Stimulated activated CD8-positive, alpha-beta memory T cell treated with anti-CD3 and anti-CD28 coated beads, Interleukin-7, amount 100 ng/mL, for 4 hours (primary cell): ENCODE measurements at regions not wholly inside any gene's neighbourhood (a gene's known extent, or its start where the extent isn't known, plus 50 kb on each side); places are given as distances from the start of the nearest gene placed in this dataset.

Experiments
- DNase-seq, 2 donors: peaks; one replicate each; pipeline ENCODE4 v3.0.0-alpha.2; 2020; ENCODE audit warnings: low read depth in 2 of 2

DNA sequence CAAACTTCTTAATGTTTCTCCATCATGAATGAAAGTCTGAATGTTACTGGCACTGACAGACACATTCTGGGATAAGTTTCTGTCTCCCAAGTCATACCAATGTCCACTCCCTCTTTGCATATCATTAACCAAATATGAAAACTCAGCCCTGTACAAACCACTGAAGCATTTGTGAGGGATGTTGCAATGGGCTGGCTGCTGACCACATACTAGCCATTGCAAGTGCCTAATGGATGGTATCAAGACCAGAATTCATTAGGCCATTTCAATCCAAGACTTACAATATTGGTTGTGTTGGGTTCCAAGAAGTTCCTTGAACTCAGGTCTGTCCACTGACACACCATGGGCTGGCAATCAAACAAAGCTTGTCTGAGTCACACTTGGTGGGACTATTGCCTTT lies 73.8 kb downstream of the CBLN2 start:
- DNase-seq, result no peak

DNA sequence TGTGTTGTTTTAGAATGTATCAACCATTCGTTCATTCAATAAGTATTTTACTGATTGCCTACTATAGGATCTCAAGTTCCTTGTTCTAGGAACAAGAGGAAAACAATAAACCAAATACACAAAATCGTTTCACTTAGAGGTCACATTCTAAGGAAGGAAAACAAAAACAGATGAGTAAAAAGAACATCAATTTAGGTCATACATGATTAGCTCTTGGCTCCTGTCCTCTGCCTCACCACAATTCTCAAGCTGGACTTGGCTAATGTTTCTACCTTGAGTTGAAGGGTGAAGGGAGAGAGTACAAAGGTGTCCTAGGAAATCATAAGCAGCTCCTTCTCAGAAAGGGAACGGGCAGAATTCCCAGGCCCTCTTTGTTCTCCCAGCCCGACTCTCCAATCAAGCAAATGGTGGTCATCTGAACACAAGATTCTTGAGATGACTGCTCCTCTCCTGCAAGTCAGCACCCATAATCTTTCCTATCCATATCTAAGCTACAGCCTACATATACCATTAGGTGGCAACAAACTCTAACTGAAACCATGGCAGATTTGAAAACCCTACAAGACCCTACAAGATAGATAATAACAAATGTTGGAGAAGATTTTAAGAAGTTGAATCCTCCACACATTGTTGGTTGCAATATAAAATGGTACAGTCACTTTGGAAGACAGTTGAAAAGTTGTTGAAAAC lies 76.0 kb downstream of the CBLN2 start:
- no peak for DNase-seq

DNA sequence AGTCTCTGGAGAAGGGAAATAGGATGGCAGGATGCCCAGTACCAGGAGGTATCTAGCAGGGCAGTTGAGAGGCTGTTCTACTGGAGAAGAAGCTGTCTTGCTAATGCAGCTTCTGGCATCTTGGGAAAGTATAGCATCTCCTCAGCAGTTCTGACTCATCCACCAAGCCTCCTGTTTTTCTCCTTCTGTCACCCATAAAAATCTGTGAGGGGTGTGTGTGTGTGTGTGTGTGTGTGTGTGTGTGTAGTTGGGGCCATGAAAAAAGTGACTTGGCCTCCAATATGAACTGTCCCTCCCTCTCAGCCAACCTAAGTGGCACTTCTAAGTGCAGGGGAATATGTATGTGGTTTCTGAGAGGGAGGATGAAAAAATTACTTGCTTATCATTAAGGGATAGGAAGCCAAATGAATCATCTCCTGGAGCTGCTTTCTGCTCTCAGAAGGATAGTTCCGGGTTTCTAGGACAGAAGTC lies 83.9 kb downstream of the CBLN2 start:
- no peak for DNase-seq

- no peak for DNase-seq
These were observed 85.9 kb downstream of the CBLN2 start for GRCh38 chr18:72458271-72458670.

DNA sequence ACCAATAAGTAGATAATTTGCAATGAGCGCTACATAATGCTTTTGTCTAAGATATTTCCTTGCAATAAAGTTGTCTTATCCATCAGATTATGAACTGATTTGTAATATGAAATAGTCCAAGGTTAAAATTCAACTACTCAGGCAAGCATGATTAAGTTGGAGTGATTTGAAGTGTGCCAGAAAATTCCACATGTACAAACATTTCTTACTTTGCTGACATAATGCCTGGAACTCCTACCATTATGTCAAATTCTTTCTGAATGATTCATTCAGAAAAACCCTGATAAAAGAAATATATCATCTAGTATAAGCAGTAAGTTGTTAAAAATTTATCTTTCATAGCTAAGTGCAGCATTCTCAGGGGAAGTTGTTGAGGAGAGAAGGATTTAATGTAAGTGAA lies 87.3 kb downstream of the CBLN2 start:
- no peak for DNase-seq

DNA sequence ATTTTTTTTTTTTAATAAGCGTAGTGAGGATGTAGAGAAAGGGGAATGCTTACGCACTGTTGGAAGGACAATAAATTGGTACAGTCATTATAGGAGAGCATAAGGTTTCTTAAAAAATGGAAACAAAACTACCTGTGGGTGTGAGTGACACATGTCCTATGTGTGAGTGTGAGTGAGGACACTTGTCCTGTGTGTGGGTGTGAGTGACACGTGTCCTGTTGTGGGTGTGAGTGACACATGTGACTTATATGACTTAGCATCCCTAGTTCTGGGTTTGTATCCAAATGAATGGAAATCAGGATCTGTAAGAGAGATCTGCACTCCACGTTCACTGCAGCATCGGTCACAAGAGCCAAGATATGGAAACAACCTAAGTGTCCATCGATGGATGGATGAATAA lies 91.8 kb downstream of the CBLN2 start:
- no peak for DNase-seq

GRCh38 chr18:72444798-72445155 lies 99.4 kb downstream of the CBLN2 start:
- DNase-seq, result no peak

DNA sequence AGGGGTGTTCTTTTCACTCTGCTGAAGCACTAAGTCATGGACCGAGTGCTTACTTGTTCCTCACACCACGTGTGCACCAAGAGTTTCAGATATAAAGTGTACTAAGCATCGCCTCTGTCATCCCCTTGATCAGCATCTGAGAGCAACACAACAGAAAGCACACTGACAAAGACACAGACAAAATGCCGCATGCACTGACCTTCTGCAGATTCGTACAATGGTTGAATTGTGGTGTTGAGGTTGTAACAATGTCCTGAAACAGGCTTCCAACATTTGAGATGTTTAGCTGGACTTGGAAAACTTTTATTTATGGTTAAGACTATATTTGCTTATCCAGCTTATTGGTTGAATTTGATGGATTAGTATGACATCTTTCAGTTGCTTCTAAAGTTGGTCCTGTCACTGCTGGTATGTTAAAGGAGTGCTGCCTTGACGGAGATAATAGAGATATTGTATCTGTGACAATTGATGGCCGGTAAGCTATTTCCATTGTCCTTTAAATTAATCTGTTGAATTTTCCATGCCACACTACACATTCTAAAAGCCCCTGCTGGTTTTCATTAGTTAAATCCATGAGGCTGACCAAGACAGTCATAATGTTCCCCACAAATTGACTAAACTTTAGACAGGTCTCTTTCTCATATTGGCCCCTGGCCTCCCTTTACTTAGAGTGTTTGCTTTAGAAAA lies 99.9 kb downstream of the CBLN2 start:
- DNase-seq, result no peak

DNA sequence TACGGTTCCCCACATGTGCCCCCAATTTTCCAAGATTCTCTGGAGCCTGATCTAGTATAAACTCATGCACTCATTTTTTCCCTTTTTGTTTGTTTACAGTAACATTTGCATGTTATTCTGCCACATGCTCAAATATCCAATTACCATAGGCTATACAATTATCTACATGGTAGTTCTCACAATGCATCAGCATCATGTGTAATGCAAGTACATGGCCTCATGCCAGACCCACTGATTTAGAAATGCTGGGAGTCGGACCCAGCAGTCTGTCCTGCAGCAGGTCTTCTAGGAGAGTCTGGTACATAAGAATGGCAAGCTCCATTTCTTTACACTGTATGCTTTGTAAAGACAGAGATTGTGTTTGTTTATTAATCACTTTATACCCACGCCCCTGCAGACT lies 107.7 kb downstream of the CBLN2 start:
- DNase-seq, result no peak

DNA sequence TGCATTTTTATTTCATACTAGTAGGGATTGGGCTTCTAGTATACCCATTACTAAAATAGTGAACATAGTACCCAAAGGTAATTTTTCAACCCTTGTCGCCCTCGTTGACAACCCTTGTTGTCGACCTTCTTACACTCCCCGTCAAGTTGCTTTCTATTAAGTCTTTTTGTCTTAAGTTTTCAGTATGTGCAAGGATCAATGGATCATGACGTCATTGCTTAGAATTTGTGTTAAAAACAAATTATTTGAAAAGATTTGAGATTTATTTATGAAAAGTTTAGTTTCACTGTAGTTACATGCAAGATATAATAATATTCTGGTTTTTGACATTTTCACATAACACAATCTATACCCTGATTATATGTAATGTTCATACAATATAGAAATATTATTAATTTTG lies 110.4 kb downstream of the CBLN2 start:
- DNase-seq, result no peak

GRCh38 chr18:72427721-72428120 lies 116.4 kb downstream of the CBLN2 start:
- no peak for DNase-seq

DNA sequence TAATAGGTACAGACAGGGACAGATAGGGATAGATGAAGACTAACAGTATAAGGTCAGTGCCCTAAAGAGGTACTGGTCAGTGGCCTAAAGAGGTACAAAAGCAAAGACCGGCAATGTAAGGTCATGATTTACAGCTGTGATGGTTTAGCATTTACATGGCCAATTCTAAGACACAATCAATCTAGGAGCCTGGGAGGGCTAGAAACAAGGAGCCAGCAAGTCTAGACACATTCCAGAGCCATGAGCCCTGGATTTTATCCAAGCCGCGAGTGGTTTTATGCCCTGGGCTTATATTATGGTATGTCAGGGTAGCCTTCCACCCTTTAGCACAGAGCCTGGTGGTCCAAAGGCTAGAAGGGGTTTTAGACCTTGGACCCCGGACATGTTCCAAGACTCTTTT lies 124.2 kb downstream of the CBLN2 start:
- no peak for DNase-seq

DNA sequence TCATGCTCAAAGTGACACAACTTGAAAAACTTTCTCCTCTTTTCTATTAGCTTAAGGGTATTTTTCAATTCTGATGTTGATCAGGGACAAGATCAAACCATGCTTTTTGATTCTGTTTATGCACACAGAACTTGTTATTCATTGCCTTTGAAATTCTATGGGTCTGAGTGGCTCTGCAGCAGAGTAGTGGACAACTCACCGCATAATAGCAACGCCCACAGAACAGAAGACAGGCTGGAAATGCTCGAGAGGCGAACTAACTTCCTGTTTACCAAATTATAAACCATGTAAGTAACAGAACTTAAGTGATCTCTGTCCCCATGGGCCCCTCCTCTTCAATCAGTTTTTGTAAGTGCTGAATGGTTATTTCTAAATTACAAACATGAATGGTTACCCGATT lies 131.2 kb downstream of the CBLN2 start:
- DNase-seq, result no peak

DNA sequence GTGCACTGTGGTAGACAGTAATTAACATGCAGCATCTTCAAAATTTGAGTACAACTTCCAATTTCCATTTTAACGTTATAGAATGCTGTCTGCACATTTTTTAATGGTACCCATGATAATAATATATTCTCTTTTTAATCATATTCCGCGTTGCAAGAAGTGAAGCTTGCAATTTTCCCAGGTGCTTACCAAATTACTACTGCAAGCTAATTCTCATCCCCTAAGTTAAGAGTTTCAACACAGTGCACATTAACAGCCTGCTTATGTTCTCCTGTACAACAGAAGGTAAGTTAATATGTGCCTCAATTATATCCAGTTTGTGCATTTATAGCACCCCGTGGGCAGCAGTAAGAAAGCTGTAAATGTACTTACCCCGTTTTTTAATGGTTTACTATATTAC lies 132.9 kb downstream of the CBLN2 start:
- no peak for DNase-seq

DNA sequence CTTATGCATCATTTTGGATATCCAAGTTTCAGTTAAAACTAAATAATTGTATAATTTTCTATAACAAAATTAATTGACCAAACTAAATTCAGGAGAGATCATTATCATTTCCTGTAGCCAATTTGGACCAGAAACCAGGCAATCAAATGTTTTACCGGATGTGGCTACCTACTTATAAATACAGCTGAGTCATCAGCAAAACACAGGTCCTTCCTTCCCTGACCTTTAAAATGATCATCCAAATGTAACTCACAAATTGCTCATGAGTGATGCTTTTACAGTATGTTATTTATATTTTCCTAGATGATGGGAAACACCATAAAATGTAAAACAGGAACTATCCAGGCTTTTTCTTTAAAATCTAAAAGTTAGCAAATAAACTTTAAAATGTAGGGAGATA lies 133.7 kb downstream of the CBLN2 start:
- no peak for DNase-seq

- DNase-seq, result no peak
These were observed 134.2 kb downstream of the CBLN2 start for GRCh38 chr18:72409903-72410302.

DNA sequence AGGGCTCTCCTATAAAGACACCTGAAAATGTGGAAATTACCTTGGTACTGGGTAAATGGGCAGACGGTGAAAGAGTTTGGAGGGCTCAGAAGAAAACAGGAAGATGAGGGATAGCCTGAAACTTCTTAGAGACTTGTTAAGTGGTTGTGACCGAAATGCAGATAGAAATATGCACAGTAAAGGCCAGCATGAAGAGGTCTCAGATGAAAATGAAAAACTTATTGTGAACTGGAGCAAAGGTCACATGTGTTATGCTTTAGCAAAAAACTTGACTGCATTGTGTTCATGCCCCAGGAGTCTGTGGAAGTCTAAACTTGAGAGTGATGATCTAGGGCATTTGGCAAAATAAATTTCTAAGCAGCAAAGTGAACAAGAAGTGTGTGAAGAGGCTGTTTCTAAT lies 137.1 kb downstream of the CBLN2 start:
- DNase-seq, result no peak

DNA sequence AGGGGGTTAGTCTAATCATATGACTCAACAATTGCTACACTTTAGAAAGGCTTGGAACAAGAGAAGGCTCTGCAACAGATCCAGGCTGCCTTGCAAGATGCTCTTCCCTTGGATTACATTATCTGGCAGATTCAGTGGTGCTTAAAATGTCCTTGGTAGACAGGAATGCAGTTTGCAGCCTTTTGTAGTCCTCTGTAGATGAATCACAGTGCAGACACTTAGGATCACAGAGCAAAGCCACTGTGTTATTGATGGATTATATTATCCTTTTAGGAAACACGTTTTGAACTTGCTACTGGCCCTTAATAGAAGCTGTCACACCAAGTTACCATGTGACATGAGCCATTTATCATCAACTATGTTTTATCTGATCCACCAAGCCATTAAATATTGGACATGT lies 152.2 kb downstream of the CBLN2 start:
- no peak for DNase-seq

GRCh38 chr18:72391427-72391826 lies 152.7 kb downstream of the CBLN2 start:
- DNase-seq, result no peak

DNA sequence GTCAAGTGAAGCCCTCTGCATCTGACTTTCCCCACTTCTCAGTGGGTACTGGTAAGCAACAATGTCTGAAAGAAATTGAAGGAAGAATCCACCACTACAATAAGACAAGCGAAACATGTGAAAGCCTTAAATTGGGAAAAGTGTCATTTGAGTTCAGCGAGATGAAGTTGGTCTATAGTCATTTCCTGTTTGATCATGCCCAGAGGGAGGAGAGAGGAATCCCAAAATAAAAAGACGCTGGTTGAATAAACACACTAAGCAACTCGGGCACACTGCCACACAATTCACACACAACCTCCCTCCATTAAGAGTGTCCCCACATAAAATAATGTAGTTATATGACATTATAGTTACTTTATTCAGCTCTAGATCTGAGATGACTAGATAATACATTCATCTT lies 166.1 kb downstream of the CBLN2 start:
- no peak for DNase-seq

DNA sequence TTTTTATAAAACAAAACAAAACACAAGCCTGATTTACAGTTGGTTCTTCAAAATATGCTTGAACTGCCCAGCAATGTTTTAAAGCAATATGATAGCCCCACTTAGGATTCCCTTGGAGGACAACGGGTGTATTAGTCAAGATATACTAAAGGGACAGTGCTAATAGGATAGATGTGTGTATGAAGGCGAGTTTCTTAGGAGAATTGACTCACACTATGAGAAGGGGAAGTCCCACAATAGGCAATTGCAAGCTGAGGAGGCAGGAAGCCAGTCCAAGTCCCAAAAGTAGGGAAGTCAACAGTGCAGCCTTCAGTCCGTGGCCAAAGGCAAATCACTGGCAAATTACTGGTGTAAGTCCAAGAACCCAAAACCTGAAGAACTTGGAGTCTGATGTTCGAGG lies 167.9 kb downstream of the CBLN2 start:
- DNase-seq, result no peak

DNA sequence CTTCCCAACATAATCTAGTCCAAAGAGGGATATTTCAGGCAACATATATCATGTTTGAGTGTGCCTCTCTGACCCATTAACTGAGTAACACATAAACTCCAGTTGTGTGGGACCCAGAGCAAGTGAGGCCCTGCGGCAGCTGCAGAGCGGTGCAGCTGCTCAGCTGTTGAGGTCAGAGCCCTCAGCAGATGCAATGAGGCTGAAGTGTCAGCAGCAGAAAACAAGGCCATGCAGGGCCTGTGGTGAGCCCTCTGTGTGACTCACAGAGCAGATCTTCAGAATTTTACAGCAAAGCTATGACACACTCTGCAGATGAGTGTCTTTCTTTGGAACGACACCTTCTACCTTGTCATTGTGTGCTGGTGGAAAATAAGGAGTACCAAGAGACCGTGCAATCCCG lies 168.5 kb downstream of the CBLN2 start:
- no peak for DNase-seq

GRCh38 chr18:72372076-72372475 lies 172.1 kb downstream of the CBLN2 start:
- no peak for DNase-seq

GRCh38 chr18:72368308-72368707 lies 175.8 kb downstream of the CBLN2 start:
- no peak for DNase-seq
